ENCODE measurements at regions not wholly inside any gene's neighbourhood (a gene's known extent, or its start where the extent isn't known, plus 50 kb on each side); places are given as distances from the start of the nearest gene placed in this dataset.
"Not testable (repeated sequence)": the region's sequence is repeated elsewhere in the genome, so short reads cannot be mapped to it uniquely, and the experiment has no call there.

- no peak for DNase-seq (ENCODE audit: low read depth in 2 of 2)
Measured at GRCh38 chr5:57900381-57900944, 417.9 kb upstream of the ACTBL2 start.

- no peak for DNase-seq (ENCODE audit: low read depth in 2 of 2)
Measured at GRCh38 chr5:57896576-57896975, 414.0 kb upstream of the ACTBL2 start.

- no peak for DNase-seq (ENCODE audit: low read depth in 2 of 2)
Measured at GRCh38 chr5:57895766-57896165, 413.2 kb upstream of the ACTBL2 start.

GRCh38 chr5:57893926-57894325 is 411.3 kb upstream of the ACTBL2 start:
- DNase-seq (ENCODE audit: low read depth in 2 of 2): no peak

- no peak for DNase-seq (ENCODE audit: low read depth in 2 of 2)
Measured at GRCh38 chr5:57891443-57891842, 408.8 kb upstream of the ACTBL2 start.

GRCh38 chr5:57889558-57889957 is 406.9 kb upstream of the ACTBL2 start:
- DNase-seq (ENCODE audit: low read depth in 2 of 2): no peak

- DNase-seq (ENCODE audit: low read depth in 2 of 2): no peak
Measured at GRCh38 chr5:57887851-57888621, 405.4 kb upstream of the ACTBL2 start.

- DNase-seq (ENCODE audit: low read depth in 2 of 2): no peak
Measured at GRCh38 chr5:57884346-57885102, 401.9 kb upstream of the ACTBL2 start.

- DNase-seq (ENCODE audit: low read depth in 2 of 2): no peak
Measured at GRCh38 chr5:57880216-57880615, 397.6 kb upstream of the ACTBL2 start.

GRCh38 chr5:57878301-57878722 is 395.7 kb upstream of the ACTBL2 start:
- no peak for DNase-seq (ENCODE audit: low read depth in 2 of 2)

DNA sequence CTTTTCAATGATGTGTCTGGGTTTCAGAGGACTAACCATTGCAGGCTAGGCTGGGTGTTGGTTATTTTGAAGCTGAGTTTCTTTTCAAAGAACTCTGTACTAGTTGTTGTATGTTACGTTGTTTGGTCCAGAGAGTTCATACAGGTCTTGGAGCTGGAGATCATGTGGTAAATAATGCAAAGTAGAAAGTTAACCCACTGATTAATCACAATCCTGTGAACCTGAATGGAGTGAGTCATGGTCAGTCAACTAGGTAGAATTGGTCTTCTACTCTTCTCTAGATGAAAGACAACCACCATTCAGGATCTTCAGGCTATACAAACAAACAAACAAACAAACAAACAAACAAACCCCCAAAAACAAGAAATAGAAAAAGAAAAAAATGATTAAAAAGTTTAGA is 388.9 kb upstream of the ACTBL2 start:
- no peak for DNase-seq (ENCODE audit: low read depth in 2 of 2)

- DNase-seq (ENCODE audit: low read depth in 2 of 2): not testable (repeated sequence)
Measured at GRCh38 chr5:57870267-57870666, 387.7 kb upstream of the ACTBL2 start.

- no peak for DNase-seq (ENCODE audit: low read depth in 2 of 2)
Measured at GRCh38 chr5:57863661-57864060, 381.1 kb upstream of the ACTBL2 start.

DNA sequence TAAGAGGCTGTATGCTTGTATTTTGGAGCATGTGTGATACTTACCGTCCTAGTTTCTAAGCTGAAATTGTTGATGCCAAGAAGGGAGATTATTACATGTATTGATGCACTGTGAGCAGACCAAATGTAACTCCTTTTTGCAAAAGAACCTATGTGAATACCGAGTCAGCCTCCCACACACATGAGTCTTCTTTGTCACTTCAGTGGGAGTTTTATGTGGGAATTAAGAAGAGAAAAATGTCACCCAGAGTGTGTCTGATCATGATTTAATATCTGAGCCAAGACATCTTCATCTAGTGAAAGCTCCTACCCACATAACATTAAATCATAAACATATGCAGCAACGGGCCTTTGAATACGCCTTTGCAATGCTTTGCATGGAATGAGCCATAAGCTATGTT is 380.3 kb upstream of the ACTBL2 start:
- no peak for DNase-seq (ENCODE audit: low read depth in 2 of 2)

GRCh38 chr5:57862471-57862911 is 379.9 kb upstream of the ACTBL2 start:
- DNase-seq (ENCODE audit: low read depth in 2 of 2): no peak

- no peak for DNase-seq (ENCODE audit: low read depth in 2 of 2)
Measured at GRCh38 chr5:57859626-57860025, 377.0 kb upstream of the ACTBL2 start.

DNA sequence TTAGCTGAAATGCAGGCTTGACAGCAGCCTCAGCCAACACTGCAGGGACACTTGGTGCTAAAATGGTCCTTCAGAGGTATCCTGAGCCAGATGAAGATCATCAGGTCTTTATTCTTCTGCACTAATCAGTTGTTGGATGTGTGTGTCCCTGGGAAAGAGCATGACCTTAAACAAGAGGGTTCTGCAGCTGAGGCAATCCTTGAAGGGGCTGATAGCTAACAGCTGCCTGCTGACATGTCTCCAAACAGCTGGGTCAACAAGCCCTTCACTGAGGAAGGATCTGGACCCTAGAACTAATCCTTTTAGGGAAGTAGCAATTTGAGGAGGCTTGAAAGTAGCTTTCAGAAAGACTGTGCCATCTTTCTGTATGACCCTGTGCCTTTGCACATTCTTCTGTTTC is 376.3 kb upstream of the ACTBL2 start:
- DNase-seq (ENCODE audit: low read depth in 2 of 2): no peak

GRCh38 chr5:57857696-57858095 is 375.1 kb upstream of the ACTBL2 start:
- no peak for DNase-seq (ENCODE audit: low read depth in 2 of 2)

GRCh38 chr5:57855831-57856230 is 373.2 kb upstream of the ACTBL2 start:
- DNase-seq (ENCODE audit: low read depth in 2 of 2): no peak

DNA sequence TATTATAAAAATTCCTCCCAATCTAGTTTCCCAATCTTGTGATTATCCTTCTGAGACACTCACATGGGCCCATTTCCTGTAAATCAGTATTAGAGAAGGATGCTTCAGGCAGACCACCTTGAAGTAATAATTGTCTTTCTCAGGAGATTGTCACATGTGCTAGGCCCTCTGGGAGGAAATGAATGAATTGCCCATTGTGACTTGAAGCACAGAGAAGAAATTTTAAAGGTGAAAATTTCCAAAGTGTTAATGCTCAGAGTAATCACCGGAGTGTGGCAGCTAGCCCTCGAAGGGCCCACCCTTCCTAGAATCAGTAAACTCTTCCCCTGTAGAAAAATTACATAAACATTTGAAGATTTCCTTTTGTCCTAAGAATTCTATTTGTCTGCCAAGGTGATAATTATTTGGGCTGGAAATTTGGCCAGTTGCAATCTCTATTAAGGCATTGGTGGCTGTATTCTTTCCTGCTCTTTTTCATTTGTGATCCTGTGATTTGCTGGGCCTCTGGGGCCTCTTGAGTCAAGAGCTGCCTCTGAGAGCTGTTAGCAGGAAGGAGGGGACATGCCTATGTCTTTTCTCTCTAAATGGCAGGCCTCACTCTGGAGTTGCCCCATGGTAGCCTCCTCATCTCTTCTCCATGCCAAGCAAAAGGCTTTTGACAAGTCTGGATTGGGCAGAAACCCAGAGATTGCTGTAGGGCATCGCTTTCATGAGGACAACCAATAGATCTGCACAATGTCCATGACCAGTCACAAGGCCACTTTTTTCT is 371.5 kb upstream of the ACTBL2 start:
- DNase-seq (ENCODE audit: low read depth in 2 of 2): no peak

- DNase-seq (ENCODE audit: low read depth in 2 of 2): no peak
Measured at GRCh38 chr5:57850109-57850508, 367.5 kb upstream of the ACTBL2 start.

DNA sequence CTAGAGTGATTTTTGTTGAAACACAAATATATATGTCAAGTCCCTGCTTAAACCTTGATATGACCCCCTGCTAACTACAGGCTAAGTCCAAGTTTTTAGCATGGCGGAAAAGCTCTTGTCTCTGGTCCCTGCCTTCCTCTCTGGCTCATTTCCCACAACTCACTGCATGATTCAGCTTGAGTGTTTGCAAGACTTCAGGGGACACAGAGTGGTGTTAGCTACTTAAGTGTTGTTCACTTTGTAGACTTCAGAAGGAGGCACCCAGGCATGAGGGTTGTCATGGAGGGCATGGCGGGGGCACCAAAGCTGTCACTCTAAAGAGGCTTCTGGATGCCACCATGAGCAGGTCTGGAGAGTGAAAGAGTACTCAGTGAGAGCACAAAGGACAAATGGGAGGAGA is 362.4 kb upstream of the ACTBL2 start:
- DNase-seq (ENCODE audit: low read depth in 2 of 2): no peak
